GM21529 (cell line): ENCODE measurements at regions not wholly inside any gene's neighbourhood (a gene's known extent, or its start where the extent isn't known, plus 50 kb on each side); places are given as distances from the start of the nearest gene placed in this dataset.

Source experiments
- ATAC-seq: cut with Tn5 transposase; IDR thresholded peaks from one replicate; pipeline ENCODE4 v1.9.1; 2021; ENCODE audit not compliant: unreplicated experiment

- no peak for ATAC-seq
These were observed 71.0 kb downstream of the SEM1 start for GRCh38 chr7:96638669-96639068.

GRCh38 chr7:96637522-96637921, 72.1 kb downstream of the SEM1 start:
- no peak for ATAC-seq

- ATAC-seq: no peak
These were observed 72.7 kb downstream of the SEM1 start for GRCh38 chr7:96636979-96637378.

DNA sequence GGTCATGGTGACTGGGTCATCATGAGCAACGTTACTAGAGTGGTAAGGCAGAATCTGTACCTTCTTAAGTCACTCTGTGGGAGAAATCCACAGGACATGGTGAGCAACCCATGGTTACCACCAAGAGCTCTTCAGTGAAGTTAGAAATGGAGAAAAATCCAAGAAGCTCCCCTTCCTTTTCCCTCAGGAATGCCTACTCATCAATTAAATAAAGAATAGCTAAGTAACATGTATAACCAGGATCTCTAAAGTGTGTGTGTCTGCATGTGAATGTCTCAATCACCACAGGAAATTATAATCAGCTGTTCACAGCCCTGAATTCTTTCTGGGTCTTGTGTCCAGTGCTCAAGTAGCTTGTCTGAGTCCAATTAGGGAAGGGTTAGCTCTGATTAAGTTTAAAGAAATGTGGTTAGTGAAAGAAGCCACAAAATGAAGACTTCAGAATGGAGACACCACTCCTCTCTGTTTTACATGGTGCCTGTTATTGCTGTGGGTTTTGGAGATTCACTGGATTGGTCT, 73.2 kb downstream of the SEM1 start:
- ATAC-seq: no peak

- no peak for ATAC-seq
These were observed 79.8 kb downstream of the SEM1 start for GRCh38 chr7:96629884-96630283.

DNA sequence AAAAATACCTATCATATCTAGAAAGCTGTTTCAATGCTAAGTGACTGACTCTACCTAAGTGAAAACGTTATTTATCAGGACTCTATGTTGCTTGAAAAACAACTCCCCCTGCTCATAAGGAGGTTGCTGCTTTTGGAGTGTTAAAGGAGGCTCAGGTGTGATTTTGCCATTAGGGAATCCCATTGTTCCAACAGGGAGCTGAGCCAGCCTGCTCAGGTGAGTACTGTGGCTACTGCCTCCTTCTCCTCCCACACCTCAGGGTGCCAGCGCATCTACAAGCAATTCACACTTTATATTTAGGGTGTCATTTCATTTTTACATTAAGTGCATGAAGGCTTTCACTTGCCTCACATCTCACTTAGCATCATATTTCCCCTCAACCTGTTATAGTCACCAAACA, 84.7 kb downstream of the SEM1 start:
- ATAC-seq: no peak

DNA sequence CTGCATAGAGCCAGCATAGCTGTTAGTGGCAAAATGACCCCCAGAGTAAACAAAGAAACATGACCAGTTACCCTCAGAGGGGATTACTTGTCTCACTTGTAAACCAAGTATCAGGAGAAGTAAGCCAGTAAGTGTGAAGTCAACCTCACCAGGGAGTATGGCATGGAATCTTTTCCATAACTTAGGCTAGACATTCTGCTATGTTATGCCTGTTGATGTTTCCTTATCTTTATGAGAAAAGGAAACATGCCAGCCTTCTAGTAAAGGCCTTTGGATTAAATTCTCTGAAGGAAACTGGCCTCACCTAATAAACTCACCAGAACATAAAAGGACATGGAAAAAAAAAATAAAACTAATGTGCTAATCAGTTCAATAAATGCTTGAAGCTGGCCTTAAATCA, 87.7 kb downstream of the SEM1 start:
- ATAC-seq: no peak

DNA sequence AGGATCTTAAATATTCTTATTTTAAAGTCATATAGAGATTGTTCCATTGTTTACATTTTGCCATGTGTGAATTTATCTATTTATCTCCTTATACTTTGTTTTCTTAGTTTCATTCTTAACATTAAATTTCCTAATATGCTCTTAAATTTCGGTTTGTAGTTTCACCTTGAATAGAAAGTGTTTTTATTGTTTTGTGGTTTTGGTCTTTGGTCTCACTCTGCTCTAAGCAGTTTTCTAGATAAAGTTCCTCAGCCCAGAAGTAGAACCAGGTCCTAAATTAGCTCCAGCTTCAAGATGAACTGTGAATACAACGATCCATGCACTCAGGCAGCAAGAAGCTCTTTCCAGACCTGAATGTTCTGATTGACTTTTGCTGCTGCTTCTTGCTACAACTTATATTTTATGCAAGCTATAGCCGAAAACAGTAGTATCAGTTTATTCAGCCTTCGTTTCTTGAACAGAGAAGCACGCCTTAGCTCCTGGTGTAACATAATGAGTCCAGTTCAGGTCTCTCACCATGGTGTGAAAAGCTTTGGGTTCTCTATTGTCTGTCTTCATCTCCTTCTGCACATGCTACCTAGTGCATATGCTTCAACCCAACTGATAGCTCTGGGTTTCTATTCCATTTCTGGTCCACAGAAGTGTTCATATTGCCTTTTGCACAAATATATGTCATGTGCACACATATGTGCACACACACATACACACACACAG, 95.3 kb downstream of the SEM1 start:
- peak; percentile 76 for ATAC-seq

GRCh38 chr7:96612034-96612433, 97.6 kb downstream of the SEM1 start:
- ATAC-seq: no peak

- ATAC-seq: no peak
These were observed 104.5 kb downstream of the SEM1 start for GRCh38 chr7:96605045-96605716.

DNA sequence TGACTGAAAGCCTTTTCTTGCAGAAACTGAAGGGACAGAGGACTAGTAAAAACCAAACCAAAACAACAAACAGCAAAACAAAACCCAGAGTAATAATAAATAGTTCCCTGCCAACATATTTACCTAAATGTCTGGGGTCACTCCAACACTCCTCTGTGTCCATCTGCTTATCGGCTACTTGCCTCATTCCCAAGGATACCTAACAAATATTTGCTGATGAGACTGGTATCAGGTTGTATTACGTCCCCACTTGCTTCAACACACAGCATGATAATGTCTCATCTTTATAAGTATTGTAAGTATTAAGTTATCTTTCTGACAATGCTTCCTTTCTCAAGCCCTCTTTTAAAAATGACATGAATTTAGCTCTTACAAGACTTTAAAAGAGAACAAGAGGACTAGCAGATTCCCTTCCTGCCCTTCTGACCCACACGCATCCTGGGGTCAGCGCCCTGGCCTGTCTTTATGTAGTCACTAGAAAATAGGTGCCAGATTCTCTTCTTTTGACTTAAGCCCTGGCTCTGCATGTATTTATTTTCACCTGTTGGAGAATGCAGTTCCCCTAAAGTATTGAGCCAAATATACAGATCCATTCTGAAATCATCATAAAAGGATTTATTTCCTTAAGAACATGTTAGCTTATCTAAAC, 110.2 kb downstream of the SEM1 start:
- no peak for ATAC-seq

- ATAC-seq: no peak
These were observed 111.2 kb downstream of the SEM1 start for GRCh38 chr7:96598421-96598820.

GRCh38 chr7:96596120-96596826, 113.4 kb downstream of the SEM1 start:
- no peak for ATAC-seq

DNA sequence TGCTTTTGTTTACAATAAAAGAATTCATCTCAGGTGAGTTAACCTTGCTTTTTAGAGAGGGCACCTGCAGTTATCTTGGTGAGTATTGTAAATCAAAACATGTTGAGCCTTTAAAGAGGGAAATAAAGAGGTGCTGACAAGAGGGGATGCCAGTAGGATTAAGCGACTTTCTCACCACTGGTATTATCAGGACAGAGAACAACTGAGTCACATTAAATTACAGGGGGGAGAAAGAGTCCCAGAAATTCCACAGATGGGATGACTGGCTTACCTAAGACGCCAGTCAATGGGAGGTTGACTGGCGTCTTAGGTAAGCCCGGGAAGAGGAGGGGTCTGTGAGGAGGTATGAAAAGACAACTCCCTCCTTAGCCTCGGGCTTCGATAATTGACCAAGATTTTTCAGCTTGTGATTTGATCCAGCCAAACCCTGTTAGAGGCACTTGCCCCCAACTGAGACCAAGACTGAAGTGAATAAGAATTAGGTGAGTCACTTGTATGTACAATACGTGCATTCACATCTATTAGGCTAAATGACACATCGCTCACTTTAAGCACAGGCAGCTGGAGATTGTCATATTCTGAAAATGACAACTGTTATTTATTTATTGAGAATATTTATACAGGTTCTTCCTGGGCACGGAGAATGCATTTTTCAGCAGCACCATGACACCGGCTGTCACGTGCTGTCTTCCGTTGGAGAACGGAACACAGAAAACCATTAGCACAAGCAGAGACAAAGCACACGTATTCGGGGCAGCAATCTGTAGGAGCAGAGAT, 117.6 kb downstream of the SEM1 start:
- no peak for ATAC-seq

DNA sequence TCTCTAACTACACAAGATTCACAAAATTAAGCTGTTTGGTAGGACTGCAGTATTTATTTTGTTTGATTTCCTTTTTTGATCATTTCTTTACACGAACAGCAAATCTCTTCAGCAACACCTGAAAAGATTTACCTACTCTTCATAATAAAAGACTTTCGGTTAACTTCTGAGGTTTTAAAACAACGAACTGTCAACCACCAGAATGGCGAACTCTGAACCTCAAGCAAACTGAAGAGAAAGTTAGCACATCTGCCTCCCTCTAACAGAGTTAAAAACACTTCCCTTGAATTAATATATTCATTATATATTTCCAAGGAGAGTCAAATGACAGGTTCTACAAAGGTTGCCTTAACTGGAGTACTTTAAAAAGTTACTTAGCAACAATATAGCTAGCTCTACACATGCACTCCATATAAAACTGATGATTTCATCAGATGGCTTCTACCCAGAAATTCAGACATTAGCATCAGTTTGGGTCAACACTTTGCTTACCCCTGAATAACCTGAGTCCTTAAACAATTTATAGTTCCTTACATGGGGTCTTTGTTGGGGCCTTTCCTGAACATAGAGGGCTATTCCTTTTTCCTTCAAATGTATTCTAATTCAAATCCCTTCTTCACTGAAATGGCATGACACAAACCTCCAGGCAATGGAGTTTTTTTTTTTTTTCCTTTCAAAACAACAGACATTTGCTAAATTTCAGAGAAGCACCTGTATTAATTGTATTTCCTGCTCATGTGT, 118.3 kb downstream of the SEM1 start:
- no peak for ATAC-seq

DNA sequence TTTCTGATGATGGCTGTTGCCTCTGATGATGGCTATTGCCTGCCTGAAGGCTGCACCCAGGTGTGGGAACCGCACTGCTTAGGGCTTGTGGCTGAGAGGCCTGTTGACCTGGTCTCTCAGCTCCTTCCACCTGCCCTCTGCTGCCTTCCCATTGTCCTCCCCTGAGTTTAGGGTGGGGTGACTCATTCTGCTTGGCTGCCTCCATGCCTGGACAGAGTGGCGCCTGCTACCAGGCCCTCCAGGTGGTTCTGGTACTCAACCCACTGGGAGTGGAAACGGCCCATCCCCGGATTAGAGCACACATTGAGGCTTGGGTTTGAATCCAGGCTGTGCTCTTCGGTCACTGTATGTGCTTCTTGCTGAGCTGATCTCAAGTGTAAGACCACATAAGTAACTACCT, 120.6 kb downstream of the SEM1 start:
- ATAC-seq: no peak

GRCh38 chr7:96579119-96579518, 130.5 kb downstream of the SEM1 start:
- ATAC-seq: no peak

DNA sequence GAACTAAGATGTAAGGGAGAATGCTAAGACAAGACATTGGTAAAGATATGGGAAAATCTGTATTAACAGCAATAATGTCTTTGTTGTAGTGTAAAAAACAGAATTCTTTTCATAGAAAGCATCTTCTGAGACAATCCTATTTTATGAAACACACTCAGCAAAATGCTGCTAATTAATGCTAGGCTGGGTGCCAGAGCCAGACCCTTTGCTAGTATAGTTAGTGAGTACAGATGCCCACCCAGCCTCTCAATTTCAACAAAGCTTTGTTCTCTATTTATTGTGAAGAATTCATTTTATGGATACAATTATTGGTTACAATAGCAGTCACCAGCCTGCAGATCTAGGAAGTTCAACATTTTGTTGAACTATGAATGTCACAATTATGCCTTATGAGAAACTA, 131.0 kb downstream of the SEM1 start:
- ATAC-seq: no peak

DNA sequence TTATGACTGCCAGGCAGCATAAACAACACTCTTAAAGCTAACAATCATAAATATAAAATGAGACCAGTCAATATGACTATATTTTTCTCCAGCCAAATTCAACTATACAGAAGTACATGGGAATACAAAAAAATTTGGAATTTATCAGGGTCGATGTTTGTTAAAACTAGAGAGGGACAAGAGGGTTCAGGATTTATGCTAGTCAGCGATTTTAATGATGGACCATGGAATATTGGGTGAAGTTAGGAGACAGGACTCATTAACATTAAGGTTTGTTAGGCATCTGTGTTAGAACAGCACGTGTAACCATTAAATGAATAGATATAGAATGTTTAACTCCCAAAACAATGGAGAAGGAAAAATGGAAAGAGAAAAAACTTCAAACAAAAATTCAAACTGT, 146.2 kb downstream of the SEM1 start:
- ATAC-seq: no peak

DNA sequence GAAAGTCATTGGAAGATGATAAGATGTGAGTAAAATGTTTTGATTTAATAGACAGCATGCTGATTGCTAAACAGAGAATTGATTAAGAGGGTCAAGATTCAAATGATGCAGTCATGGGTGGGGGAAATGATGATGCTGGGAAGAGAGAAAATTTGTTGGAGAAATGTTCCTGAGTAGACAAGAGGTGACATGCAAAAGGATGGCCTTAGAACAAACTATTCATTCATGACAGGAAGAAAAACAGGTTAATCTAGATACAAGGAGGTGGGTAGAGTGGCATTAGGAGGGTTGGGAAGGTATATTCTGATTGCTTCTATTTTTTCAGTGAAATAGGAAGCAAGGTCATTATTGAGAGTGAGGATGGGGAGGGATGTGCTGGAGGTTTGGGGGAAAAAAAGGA, 146.7 kb downstream of the SEM1 start:
- no peak for ATAC-seq
